Ectodermal cell (in vitro differentiated cells): ENCODE measurements at regions not wholly inside any gene's neighbourhood (a gene's known extent, or its start where the extent isn't known, plus 50 kb on each side); places are given as distances from the start of the nearest gene placed in this dataset.

ENCODE experiments used
- H3K27ac ChIP-seq: 2 replicates; pipeline ENCODE4 v1.7.0; 2013; ENCODE audit warnings: mild to moderate bottlenecking, low read depth, low read length; ENCODE audit not compliant: insufficient read depth, poor library complexity, severe bottlenecking
- H3K27me3 ChIP-seq: 2 replicates; pipeline ENCODE4 v1.7.0; 2013; ENCODE audit warnings: mild to moderate bottlenecking, low read length; ENCODE audit not compliant: insufficient read depth, control insufficient read depth, poor library complexity, severe bottlenecking
- H3K36me3 ChIP-seq: one replicate; pipeline ENCODE4 v1.7.0; 2013; ENCODE audit warnings: low read length; ENCODE audit not compliant: control insufficient read depth, insufficient read depth
- H3K4me1 ChIP-seq: one replicate; pipeline ENCODE4 v1.7.0; 2013; ENCODE audit warnings: low read length; ENCODE audit not compliant: control insufficient read depth, insufficient read depth
- H3K4me3 ChIP-seq: 2 replicates; pipeline ENCODE4 v1.7.0; 2013; ENCODE audit warnings: low read depth, low read length, control low read depth; ENCODE audit not compliant: insufficient read depth
- H3K9me3 ChIP-seq: 2 replicates; pipeline ENCODE4 v1.7.0; 2013; ENCODE audit warnings: mild to moderate bottlenecking, low read length, moderate library complexity; ENCODE audit not compliant: control insufficient read depth
- WGBS, 2 experiments: methylation state at CpG; one replicate each; pipeline ENCODE4 v1.1.7; 2013; ENCODE audit warnings: missing lambda C conversion rate in 2 of 2; 5-methylcytosine and 5-hydroxymethylcytosine counted together

DNA sequence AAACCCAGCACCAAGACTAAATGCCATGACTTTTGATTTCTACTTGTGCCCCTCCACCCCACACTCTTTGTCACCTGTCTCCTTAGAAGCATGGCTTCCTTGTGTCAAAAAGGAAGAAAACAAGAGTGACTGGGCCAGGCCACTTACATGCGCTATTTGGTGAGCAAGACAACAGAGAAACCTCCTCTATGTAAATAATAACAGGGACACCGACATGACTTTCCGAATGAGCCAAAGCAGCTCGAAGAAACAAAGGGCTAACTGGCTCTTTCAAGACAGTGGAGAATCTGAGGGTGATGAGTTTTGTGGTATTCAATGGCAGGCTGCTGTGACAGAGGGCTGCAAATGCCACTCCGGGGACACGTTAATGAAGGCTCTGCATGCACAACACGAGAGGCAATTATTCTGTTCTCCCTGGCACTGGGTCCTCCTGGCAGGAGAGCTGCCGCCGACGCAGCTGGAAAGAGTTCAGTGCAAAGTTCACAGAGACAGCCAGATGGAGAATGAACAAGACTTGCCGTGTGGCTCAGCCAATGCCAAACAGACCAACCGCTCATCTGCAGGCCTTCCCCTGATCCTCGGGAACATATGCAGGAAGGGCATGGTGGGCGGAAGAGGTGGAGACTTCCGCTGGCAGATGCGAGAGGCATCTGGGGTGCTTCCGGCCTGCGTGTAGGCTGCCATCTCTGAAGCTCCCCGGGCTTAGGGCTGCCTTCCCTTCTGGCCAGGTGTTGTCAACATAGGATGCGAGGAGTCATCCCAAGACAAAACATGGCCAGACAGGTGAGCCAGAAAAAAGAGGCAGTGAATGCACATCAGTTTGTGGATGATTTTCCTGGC, 59.1 kb upstream of the SMNDC1 start:
- no peak overlapping the region for H3K27ac ChIP-seq
- no peaks in the 10 kb centered on the region for H3K27me3 ChIP-seq
- H3K4me3 ChIP-seq: no peak overlapping the region
- H3K4me1 ChIP-seq: no peaks in the 10 kb centered on the region
- no peaks in the 10 kb centered on the region for H3K9me3 ChIP-seq
- no peaks in the 10 kb centered on the region for H3K36me3 ChIP-seq
- 74 to 81% methylated on average over 20 of the region's 20 CpGs for WGBS, 2 experiments

- Histone ChIP-seq H3K27me3 (no peaks in the 10 kb centered on the region), H3K4me1 (no peaks in the 10 kb centered on the region), H3K9me3 (no peaks in the 10 kb centered on the region), H3K36me3 (no peaks in the 10 kb centered on the region), H3K27ac (no peak overlapping the region), H3K4me3 (no peak overlapping the region)
- WGBS, 2 experiments: 70 to 72% methylated on average over 3 of the region's 3 CpGs
These were observed 59.8 kb upstream of the SMNDC1 start for GRCh38 chr10:110364531-110364937.

DNA sequence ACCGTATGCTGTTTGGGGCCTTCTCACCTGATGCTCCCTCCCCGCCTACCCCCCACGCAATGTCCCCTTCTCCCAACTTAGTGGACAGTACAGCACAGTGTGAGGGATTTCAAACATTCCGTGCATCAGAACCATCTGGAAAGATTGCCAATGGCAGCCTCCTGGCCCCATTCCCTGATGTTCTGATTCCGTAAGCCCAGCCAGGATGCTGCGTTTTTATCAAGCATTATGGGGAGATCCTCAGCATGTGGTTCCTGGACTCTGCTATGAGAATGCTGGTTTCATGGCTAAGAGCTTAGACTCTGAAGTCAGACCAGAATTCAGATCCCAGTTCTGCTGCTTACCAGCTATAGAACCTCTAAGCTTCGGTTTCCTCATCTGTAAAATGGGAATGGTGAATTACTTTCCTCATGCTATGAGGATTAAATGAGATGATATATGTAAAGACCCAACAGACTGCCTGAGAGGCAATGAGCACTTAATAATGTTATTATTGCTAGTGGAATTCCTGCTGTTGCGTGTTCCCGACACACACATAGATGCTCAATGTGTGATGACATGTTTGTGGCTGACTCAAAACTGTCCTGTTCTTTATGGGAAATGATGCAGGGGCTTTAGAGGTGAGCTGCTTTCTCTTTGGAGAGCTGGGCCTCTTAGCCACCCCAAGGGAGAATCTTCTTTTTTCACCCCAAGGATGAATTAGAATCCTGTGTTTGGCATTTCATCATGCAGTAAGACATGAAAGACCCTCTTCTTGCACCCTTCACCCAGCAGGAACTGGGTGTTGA, 60.8 kb upstream of the SMNDC1 start:
- 94 to 95% methylated on average over 9 of the region's 9 CpGs for WGBS, 2 experiments
- Histone ChIP-seq H3K9me3 (no peaks in the 10 kb centered on the region), H3K27ac (no peak overlapping the region), H3K4me1 (no peaks in the 10 kb centered on the region), H3K27me3 (no peaks in the 10 kb centered on the region), H3K36me3 (no peaks in the 10 kb centered on the region), H3K4me3 (no peak overlapping the region)

DNA sequence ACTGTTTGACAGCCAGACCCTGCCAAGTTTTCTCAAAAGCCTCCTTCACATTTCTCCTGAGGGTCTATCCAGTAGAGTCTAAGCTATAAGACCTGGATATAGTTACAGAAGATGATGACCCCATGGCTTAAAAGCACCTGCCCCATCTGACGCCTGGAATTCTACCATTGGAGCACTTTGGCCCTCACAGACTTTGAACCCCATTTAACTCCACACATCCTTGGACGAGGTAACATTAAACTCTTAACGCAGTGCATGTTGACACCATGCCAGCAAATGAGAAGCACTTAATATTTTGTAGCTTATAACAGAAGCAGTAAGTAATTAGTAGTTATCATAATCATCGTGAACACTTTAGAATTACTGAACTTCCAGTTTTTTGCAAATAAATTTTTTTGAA, 61.9 kb upstream of the SMNDC1 start:
- no peaks in the 10 kb centered on the region for H3K27me3 ChIP-seq
- WGBS, 2 experiments: 95 to 99% methylated on average over 3 to 4 of the region's 4 CpGs
- H3K4me3 ChIP-seq: no peak overlapping the region
- H3K9me3 ChIP-seq: no peaks in the 10 kb centered on the region
- no peaks in the 10 kb centered on the region for H3K36me3 ChIP-seq
- H3K27ac ChIP-seq: no peak overlapping the region
- no peaks in the 10 kb centered on the region for H3K4me1 ChIP-seq

GRCh38 chr10:110368002-110368401, 63.3 kb upstream of the SMNDC1 start:
- Histone ChIP-seq H3K9me3 (no peaks in the 10 kb centered on the region), H3K4me1 (no peaks in the 10 kb centered on the region), H3K36me3 (no peaks in the 10 kb centered on the region), H3K27me3 (no peaks in the 10 kb centered on the region), H3K4me3 (no peak overlapping the region), H3K27ac (no peak overlapping the region)
- WGBS, 2 experiments: 61 to 64% methylated on average over 4 of the region's 4 CpGs

GRCh38 chr10:110368556-110368955, 63.8 kb upstream of the SMNDC1 start:
- 48 to 51% methylated on average over 3 of the region's 3 CpGs for WGBS, 2 experiments

DNA sequence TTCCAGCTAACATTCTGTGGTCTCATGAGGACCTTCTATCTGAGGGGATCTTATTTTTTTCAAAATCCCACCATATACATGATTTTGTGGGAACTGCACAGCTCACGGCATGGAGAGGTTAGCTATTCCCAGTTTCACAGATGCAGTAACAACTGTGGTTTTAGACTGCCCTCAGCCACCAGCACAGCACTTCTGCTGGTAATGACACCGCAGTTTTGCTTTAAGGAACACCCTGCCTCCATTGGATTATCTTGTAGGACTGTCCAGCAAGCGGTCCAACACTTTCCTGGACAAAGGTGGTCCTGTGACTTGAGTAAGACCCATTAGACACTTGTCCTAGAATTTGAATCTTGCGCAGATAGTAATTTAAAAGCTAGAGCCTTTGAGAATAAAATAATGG, 65.3 kb upstream of the SMNDC1 start:
- no peaks in the 10 kb centered on the region for H3K4me1 ChIP-seq
- H3K4me3 ChIP-seq: no peak overlapping the region
- no peaks in the 10 kb centered on the region for H3K9me3 ChIP-seq
- no peak overlapping the region for H3K27ac ChIP-seq
- no peaks in the 10 kb centered on the region for H3K27me3 ChIP-seq
- WGBS, 2 experiments: 94 to 97% methylated on average over 4 of the region's 4 CpGs
- no peaks in the 10 kb centered on the region for H3K36me3 ChIP-seq

More at GRCh38 chr10:110368556-110368955, 63.8 kb upstream of the SMNDC1 start:
- Histone ChIP-seq H3K4me3 (no peak overlapping the region), H3K27ac (no peak overlapping the region), H3K9me3 (no peaks in the 10 kb centered on the region), H3K27me3 (no peaks in the 10 kb centered on the region), H3K36me3 (no peaks in the 10 kb centered on the region), H3K4me1 (no peaks in the 10 kb centered on the region)

DNA sequence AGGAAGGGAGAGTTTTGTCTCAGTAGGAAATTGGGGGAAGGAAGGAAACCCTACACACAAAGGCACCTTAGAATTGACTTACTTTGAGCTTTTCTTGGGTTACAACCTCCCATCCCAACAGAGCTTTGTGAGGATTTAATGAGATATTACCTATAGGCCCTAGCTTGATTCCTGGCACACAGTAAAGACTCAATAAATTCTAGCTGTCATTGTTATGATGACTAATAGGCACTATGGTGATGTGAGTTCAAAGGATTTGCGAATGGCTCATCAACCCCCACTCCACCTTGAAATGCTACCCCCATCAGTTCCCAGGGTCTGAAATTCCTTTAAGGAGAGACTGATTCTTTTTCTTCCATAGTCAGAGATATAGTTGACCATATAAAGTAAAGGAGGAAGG, 67.9 kb upstream of the SMNDC1 start:
- WGBS, 2 experiments: 50% methylated on average over 1 of the region's 1 CpG; no CpG with 5 or more reads in 1 of the 2 experiments
- H3K27ac ChIP-seq: no peak overlapping the region
- no peaks in the 10 kb centered on the region for H3K27me3 ChIP-seq
- no peaks in the 10 kb centered on the region for H3K36me3 ChIP-seq
- no peaks in the 10 kb centered on the region for H3K9me3 ChIP-seq
- peaks cover 6% of the 10 kb centered on the region for H3K4me1 ChIP-seq
- no peak overlapping the region for H3K4me3 ChIP-seq

DNA sequence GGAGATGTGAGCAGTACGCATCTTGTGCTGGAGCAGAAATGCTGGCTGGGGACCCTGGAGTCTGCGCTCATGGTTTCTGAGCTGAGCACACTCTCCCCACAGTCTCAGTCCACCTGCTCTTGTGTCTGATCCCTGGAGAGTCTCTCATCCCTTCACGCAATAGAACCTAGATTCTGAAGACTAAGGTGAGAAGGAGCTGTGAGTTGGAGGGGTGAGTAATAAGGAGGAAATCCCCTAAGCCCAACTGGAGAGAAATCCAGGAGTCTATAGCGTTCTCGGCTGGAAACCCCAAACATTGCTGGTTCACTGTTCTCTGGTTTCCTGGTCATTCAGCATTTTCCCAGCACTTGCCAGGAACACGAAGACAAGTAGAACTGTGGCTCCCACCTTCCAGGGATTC, 68.3 kb upstream of the SMNDC1 start:
- Histone ChIP-seq H3K4me1 (peaks cover 6% of the 10 kb centered on the region), H3K4me3 (no peak overlapping the region), H3K36me3 (no peaks in the 10 kb centered on the region), H3K9me3 (no peaks in the 10 kb centered on the region), H3K27me3 (no peaks in the 10 kb centered on the region), H3K27ac (no peak overlapping the region)
- 84 to 88% methylated on average over 6 of the region's 6 CpGs for WGBS, 2 experiments

GRCh38 chr10:110373857-110374654, 69.3 kb upstream of the SMNDC1 start:
- Histone ChIP-seq H3K27ac (no peak overlapping the region), H3K27me3 (no peaks in the 10 kb centered on the region), H3K4me3 (no peak overlapping the region), H3K9me3 (no peaks in the 10 kb centered on the region), H3K4me1 (peaks cover 6% of the 10 kb centered on the region), H3K36me3 (no peaks in the 10 kb centered on the region)
- 91 to 96% methylated on average over 8 of the region's 8 CpGs for WGBS, 2 experiments
